ENCODE measurements at regions not wholly inside any gene's neighbourhood (a gene's known extent, or its start where the extent isn't known, plus 50 kb on each side); places are given as distances from the start of the nearest gene placed in this dataset.

- no peak overlapping the region for H3K27ac Mint-ChIP-seq
- Histone ChIP-seq H3K4me1 (ENCODE audit: control insufficient read depth in 1 of 2, extremely low read depth in 1 of 2, insufficient read depth in 2 of 2, low read length in 2 of 2) (no peaks in the 10 kb centered on the region), H3K4me3 (ENCODE audit: control insufficient read depth in 1 of 2, extremely low read depth in 1 of 2, low read length in 1 of 2) (no peak overlapping the region), H3K36me3 (ENCODE audit: control insufficient read depth in 2 of 2, extremely low read depth in 1 of 2, insufficient read depth in 1 of 2, low read length in 1 of 2) (no peaks in the 10 kb centered on the region), H3K27me3 (replicated peaks in 1 of 2; ENCODE audit: control insufficient read depth in 2 of 2, extremely low read depth in 1 of 2, insufficient read depth in 2 of 2, low read length in 1 of 2) (no peaks in the 10 kb centered on the region), H3K9me3 (peaks cover 2% of the 10 kb centered on the region), H3K27ac (ENCODE audit: low read length) (no peak overlapping the region)
- H3K27me3 Mint-ChIP-seq, result peaks cover 16 to 23% of the 10 kb centered on the region in 2 donors
- ATAC-seq (replicated peaks in 1 of 4) (no peak), DNase-seq (no peak)
- H3K4me1 Mint-ChIP-seq, result no peaks in the 10 kb centered on the region
- no peaks in the 10 kb centered on the region for H3K36me3 Mint-ChIP-seq
- no peak overlapping the region for H3K4me3 Mint-ChIP-seq
- POLR2A ChIA-PET, result no interaction called here
- CTCF ChIA-PET, result no interaction called here
- no CpG with 5 or more reads among the region's 2 CpGs for WGBS (ENCODE audit: insufficient coverage)
- peaks cover 2 to 23% (median 14%) of the 10 kb centered on the region in 3 donors for H3K9me3 Mint-ChIP-seq
These were observed 157.7 kb downstream of the PAPSS1 start for GRCh38 chr4:107562316-107562715.

GRCh38 chr4:107561481-107561880 is 158.6 kb downstream of the PAPSS1 start:
- Histone ChIP-seq H3K4me1 (ENCODE audit: control insufficient read depth in 1 of 2, extremely low read depth in 1 of 2, insufficient read depth in 2 of 2, low read length in 2 of 2) (no peaks in the 10 kb centered on the region), H3K4me3 (ENCODE audit: control insufficient read depth in 1 of 2, extremely low read depth in 1 of 2, low read length in 1 of 2) (no peak overlapping the region), H3K27ac (ENCODE audit: low read length) (no peak overlapping the region), H3K36me3 (ENCODE audit: control insufficient read depth in 2 of 2, extremely low read depth in 1 of 2, insufficient read depth in 1 of 2, low read length in 1 of 2) (no peaks in the 10 kb centered on the region), H3K9me3 (peaks cover 2% of the 10 kb centered on the region), H3K27me3 (replicated peaks in 1 of 2; ENCODE audit: control insufficient read depth in 2 of 2, extremely low read depth in 1 of 2, insufficient read depth in 2 of 2, low read length in 1 of 2) (no peaks in the 10 kb centered on the region)
- ChIA-PET CTCF (no interaction called here), POLR2A (no interaction called here)
- no peak overlapping the region for H3K4me3 Mint-ChIP-seq
- ATAC-seq (replicated peaks in 1 of 4) (no peak), DNase-seq (no peak)
- H3K36me3 Mint-ChIP-seq, result no peaks in the 10 kb centered on the region
- H3K9me3 Mint-ChIP-seq, result peaks cover 2 to 18% (median 12%) of the 10 kb centered on the region in 3 donors
- H3K27ac Mint-ChIP-seq, result no peak overlapping the region
- WGBS (ENCODE audit: insufficient coverage), result no CpG with 5 or more reads among the region's 4 CpGs
- H3K27me3 Mint-ChIP-seq, result peaks cover 16 to 21% of the 10 kb centered on the region in 2 donors
- H3K4me1 Mint-ChIP-seq, result no peaks in the 10 kb centered on the region

DNA sequence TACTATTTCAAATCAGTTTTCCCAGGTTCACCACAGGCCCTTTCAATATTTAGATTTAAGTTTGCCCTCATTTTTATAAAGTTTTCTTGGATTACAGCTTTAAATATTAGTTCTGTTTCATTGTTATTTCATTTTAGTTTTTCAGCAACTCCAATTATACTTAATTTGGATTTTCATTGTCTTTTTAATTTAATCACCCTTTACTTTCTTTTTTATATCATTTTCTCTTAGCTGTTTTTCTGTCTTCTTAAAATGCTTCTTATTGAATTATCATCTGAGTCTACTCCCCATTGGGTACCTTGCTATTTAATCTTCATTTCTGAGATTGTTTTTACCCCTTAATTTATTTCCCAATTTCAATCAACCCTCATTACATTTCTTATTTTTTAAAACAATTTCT is 160.4 kb downstream of the PAPSS1 start:
- Mint-ChIP-seq H3K4me3 (no peak overlapping the region), H3K4me1 (no peaks in the 10 kb centered on the region), H3K36me3 (no peaks in the 10 kb centered on the region), H3K27me3 (peaks cover 11 to 21% of the 10 kb centered on the region in 2 donors), H3K9me3 (peaks cover 3 to 18% (median 12%) of the 10 kb centered on the region in 3 donors), H3K27ac (no peak overlapping the region)
- Histone ChIP-seq H3K27ac (ENCODE audit: low read length) (no peak overlapping the region), H3K9me3 (peaks cover 2% of the 10 kb centered on the region), H3K4me1 (ENCODE audit: control insufficient read depth in 1 of 2, extremely low read depth in 1 of 2, insufficient read depth in 2 of 2, low read length in 2 of 2) (no peaks in the 10 kb centered on the region), H3K27me3 (replicated peaks in 1 of 2; ENCODE audit: control insufficient read depth in 2 of 2, extremely low read depth in 1 of 2, insufficient read depth in 2 of 2, low read length in 1 of 2) (no peaks in the 10 kb centered on the region), H3K4me3 (ENCODE audit: control insufficient read depth in 1 of 2, extremely low read depth in 1 of 2, low read length in 1 of 2) (no peak overlapping the region), H3K36me3 (ENCODE audit: control insufficient read depth in 2 of 2, extremely low read depth in 1 of 2, insufficient read depth in 1 of 2, low read length in 1 of 2) (no peaks in the 10 kb centered on the region)
- CTCF ChIA-PET, result interaction anchor here in 1 of 2 donors (0.6 kb wide), 1 partner anchor 977 kb away, joined by 3 read pairs; no protein-coding TSS in a partner anchor
- no peak for DNase-seq
- POLR2A ChIA-PET, result no interaction called here
- no peak for ATAC-seq (replicated peaks in 1 of 4)

GRCh38 chr4:107552306-107552705 is 167.7 kb downstream of the PAPSS1 start:
- CTCF ChIA-PET, result no interaction called here
- peaks cover 0 to 4% (median 0%) of the 10 kb centered on the region in 3 donors for H3K9me3 Mint-ChIP-seq
- WGBS (ENCODE audit: insufficient coverage), result no CpG with 5 or more reads among the region's 3 CpGs
- no peaks in the 10 kb centered on the region for H3K9me3 ChIP-seq
- no peaks in the 10 kb centered on the region for H3K36me3 Mint-ChIP-seq
- no peaks in the 10 kb centered on the region for H3K36me3 ChIP-seq (ENCODE audit: control insufficient read depth in 2 of 2, extremely low read depth in 1 of 2, insufficient read depth in 1 of 2, low read length in 1 of 2)
- no peak overlapping the region for H3K4me3 Mint-ChIP-seq
- H3K27ac Mint-ChIP-seq, result no peak overlapping the region
- DNase-seq (no peak), ATAC-seq (replicated peaks in 1 of 4) (no peak)
- H3K4me1 ChIP-seq (ENCODE audit: control insufficient read depth in 1 of 2, extremely low read depth in 1 of 2, insufficient read depth in 2 of 2, low read length in 2 of 2), result no peaks in the 10 kb centered on the region
- H3K27me3 ChIP-seq (replicated peaks in 1 of 2; ENCODE audit: control insufficient read depth in 2 of 2, extremely low read depth in 1 of 2, insufficient read depth in 2 of 2, low read length in 1 of 2), result no peaks in the 10 kb centered on the region
- H3K27ac ChIP-seq (ENCODE audit: low read length), result no peak overlapping the region
- no peak overlapping the region for H3K4me3 ChIP-seq (ENCODE audit: control insufficient read depth in 1 of 2, extremely low read depth in 1 of 2, low read length in 1 of 2)
- H3K4me1 Mint-ChIP-seq, result no peaks in the 10 kb centered on the region
- peaks cover 0 to 1% of the 10 kb centered on the region in 2 donors for H3K27me3 Mint-ChIP-seq
- POLR2A ChIA-PET, result no interaction called here

- no peak for DNase-seq
- Mint-ChIP-seq H3K27ac (peak overlapping the region in 1 of 2 donors; percentile 45), H3K4me3 (no peak overlapping the region), H3K9me3 (no peaks in the 10 kb centered on the region), H3K27me3 (peaks cover 0 to 1% of the 10 kb centered on the region in 2 donors), H3K4me1 (no peaks in the 10 kb centered on the region), H3K36me3 (no peaks in the 10 kb centered on the region)
- Histone ChIP-seq H3K36me3 (ENCODE audit: control insufficient read depth in 2 of 2, extremely low read depth in 1 of 2, insufficient read depth in 1 of 2, low read length in 1 of 2) (no peaks in the 10 kb centered on the region), H3K4me3 (ENCODE audit: control insufficient read depth in 1 of 2, extremely low read depth in 1 of 2, low read length in 1 of 2) (no peak overlapping the region), H3K4me1 (ENCODE audit: control insufficient read depth in 1 of 2, extremely low read depth in 1 of 2, insufficient read depth in 2 of 2, low read length in 2 of 2) (no peaks in the 10 kb centered on the region), H3K9me3 (no peaks in the 10 kb centered on the region), H3K27me3 (replicated peaks in 1 of 2; ENCODE audit: control insufficient read depth in 2 of 2, extremely low read depth in 1 of 2, insufficient read depth in 2 of 2, low read length in 1 of 2) (no peaks in the 10 kb centered on the region), H3K27ac (ENCODE audit: low read length) (no peak overlapping the region)
- WGBS (ENCODE audit: insufficient coverage), result 60% methylated on average over 1 of the region's 7 CpGs
- ChIA-PET CTCF (no interaction called here), POLR2A (no interaction called here)
- no peak for ATAC-seq (replicated peaks in 1 of 4)
These were observed 171.7 kb downstream of the PAPSS1 start for GRCh38 chr4:107548211-107548905.

- ChIA-PET CTCF (interaction anchor here in 1 of 2 donors (0.7 kb wide), 1 partner anchor 54 kb away, joined by 3 read pairs; no protein-coding TSS in a partner anchor), POLR2A (no interaction called here)
These were observed 173.4 kb downstream of the PAPSS1 start for GRCh38 chr4:107546638-107547037.

DNA sequence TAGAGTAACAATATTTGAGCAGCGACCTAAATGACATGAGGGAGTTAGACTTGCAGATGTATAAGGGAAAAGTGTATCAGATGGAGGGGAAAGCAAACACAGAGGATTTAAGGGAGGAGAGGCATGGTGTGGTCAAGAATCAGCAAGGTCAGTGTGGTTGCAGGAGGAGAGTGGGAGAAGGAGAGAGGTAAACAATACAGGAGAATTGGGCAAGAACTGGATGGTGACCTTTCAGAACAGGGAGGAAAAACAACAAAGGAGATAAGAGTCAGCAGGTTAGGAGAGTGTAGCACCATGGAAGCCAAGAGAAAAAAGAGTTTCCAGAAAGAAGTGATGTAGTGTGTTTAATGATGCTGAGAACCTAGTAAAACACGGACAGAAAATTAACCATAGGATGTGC is 178.5 kb downstream of the PAPSS1 start:
- ChIA-PET CTCF (no interaction called here), POLR2A (no interaction called here)
- WGBS (ENCODE audit: insufficient coverage), result 58% methylated on average over 2 of the region's 2 CpGs

More at GRCh38 chr4:107546638-107547037, 173.4 kb downstream of the PAPSS1 start:
- Mint-ChIP-seq H3K36me3 (no peaks in the 10 kb centered on the region), H3K4me3 (no peak overlapping the region), H3K9me3 (no peaks in the 10 kb centered on the region), H3K4me1 (no peaks in the 10 kb centered on the region), H3K27me3 (peaks cover 3% of the 10 kb centered on the region in 2 donors), H3K27ac (no peak overlapping the region)
- H3K9me3 ChIP-seq, result no peaks in the 10 kb centered on the region
- H3K36me3 ChIP-seq (ENCODE audit: control insufficient read depth in 2 of 2, extremely low read depth in 1 of 2, insufficient read depth in 1 of 2, low read length in 1 of 2), result no peaks in the 10 kb centered on the region
- H3K4me3 ChIP-seq (ENCODE audit: control insufficient read depth in 1 of 2, extremely low read depth in 1 of 2, low read length in 1 of 2), result no peak overlapping the region
- ATAC-seq (replicated peaks in 1 of 4), result no peak
- no peak overlapping the region for H3K27ac ChIP-seq (ENCODE audit: low read length)
- no peaks in the 10 kb centered on the region for H3K4me1 ChIP-seq (ENCODE audit: control insufficient read depth in 1 of 2, extremely low read depth in 1 of 2, insufficient read depth in 2 of 2, low read length in 2 of 2)
- WGBS (ENCODE audit: insufficient coverage), result 86% methylated on average over 1 of the region's 2 CpGs
- no peak for DNase-seq
- H3K27me3 ChIP-seq (replicated peaks in 1 of 2; ENCODE audit: control insufficient read depth in 2 of 2, extremely low read depth in 1 of 2, insufficient read depth in 2 of 2, low read length in 1 of 2), result no peaks in the 10 kb centered on the region

More for the DNA sequence above, 178.5 kb downstream of the PAPSS1 start:
- Histone ChIP-seq H3K9me3 (no peaks in the 10 kb centered on the region), H3K36me3 (ENCODE audit: control insufficient read depth in 2 of 2, extremely low read depth in 1 of 2, insufficient read depth in 1 of 2, low read length in 1 of 2) (no peaks in the 10 kb centered on the region), H3K27ac (ENCODE audit: low read length) (no peak overlapping the region), H3K27me3 (replicated peaks in 1 of 2; ENCODE audit: control insufficient read depth in 2 of 2, extremely low read depth in 1 of 2, insufficient read depth in 2 of 2, low read length in 1 of 2) (no peaks in the 10 kb centered on the region), H3K4me3 (ENCODE audit: control insufficient read depth in 1 of 2, extremely low read depth in 1 of 2, low read length in 1 of 2) (no peak overlapping the region), H3K4me1 (ENCODE audit: control insufficient read depth in 1 of 2, extremely low read depth in 1 of 2, insufficient read depth in 2 of 2, low read length in 2 of 2) (no peaks in the 10 kb centered on the region)
- no peak overlapping the region for H3K4me3 Mint-ChIP-seq
- no peak for DNase-seq
- H3K4me1 Mint-ChIP-seq, result no peaks in the 10 kb centered on the region
- H3K27me3 Mint-ChIP-seq, result peaks cover 6 to 11% of the 10 kb centered on the region in 2 donors
- no peaks in the 10 kb centered on the region for H3K9me3 Mint-ChIP-seq
- no peak overlapping the region for H3K27ac Mint-ChIP-seq
- no peaks in the 10 kb centered on the region for H3K36me3 Mint-ChIP-seq
- no peak for ATAC-seq (replicated peaks in 1 of 4)

Measured in T-cell (primary cell).